NT2/D1 (cell line): ENCODE measurements at regions not wholly inside any gene's neighbourhood (a gene's known extent, or its start where the extent isn't known, plus 50 kb on each side); places are given as distances from the start of the nearest gene placed in this dataset.
"Not testable (repeated sequence)": the region's sequence is repeated elsewhere in the genome, so short reads cannot be mapped to it uniquely, and the experiment has no call there.

Experiments used
- YY1 ChIP-seq: IDR thresholded peaks from 2 replicates; pipeline ENCODE4 v1.6.1; 2011; ENCODE audit not compliant: insufficient read length, insufficient read depth
- ZNF274 ChIP-seq: IDR thresholded peaks from 2 replicates; pipeline ENCODE4 v1.6.1; 2011; ENCODE audit warnings: mild to moderate bottlenecking, low read depth, low read length

- TF ChIP-seq YY1, ZNF274: not testable (repeated sequence)
These were observed 84.9 kb upstream of the DRD5 start for GRCh38 chr4:9696561-9696960.
